GM12878 (cell line): ENCODE measurements at regions not wholly inside any gene's neighbourhood (a gene's known extent, or its start where the extent isn't known, plus 50 kb on each side); places are given as distances from the start of the nearest gene placed in this dataset.

Experiments
- ATAC-seq: fragments of 200-7000 bp; cut with Tn5 transposase; 3 replicates; pipeline ENCODE4 v1.9.1; 2020; ENCODE audit warnings: mild to moderate bottlenecking, moderate library complexity
- BruUV-seq: library from RNA; stranded (reverse); fragments of 400-500 nt; replicated peaks from 2 replicates; lab custom pipeline; 2021; lab: Mats Ljungman, UMichigan
- CTCF ChIA-PET: fragments of 300-600 bp; sonication (Branson Sonifier 250); formaldehyde crosslinking; extraction: SDS; loops from one replicate; lab custom pipeline; 2021; ENCODE audit warnings: inconsistent platforms; lab: Yijun Ruan, JAX
- POLR2A ChIA-PET: fragments of 350-600 bp; formaldehyde crosslinking; extraction: SDS; loops from one replicate; lab custom pipeline; 2021; ENCODE audit warnings: inconsistent platforms; lab: Charles Lee
- RAD21 ChIA-PET: fragments of 300-600 bp; sonication (Branson Sonifier 250); formaldehyde crosslinking; loops from one replicate; lab custom pipeline; 2023; ENCODE audit warnings: antibody characterized with exemption; ENCODE audit not compliant: unreplicated experiment; lab: Charles Lee
- SMC1A ChIA-PET: fragments of 300-600 bp; sonication (Branson Sonifier 250); formaldehyde crosslinking; loops from one replicate; lab custom pipeline; 2023; ENCODE audit not compliant: unreplicated experiment, uncharacterized antibody; lab: Charles Lee
- DNase-seq: peaks from one replicate; pipeline ENCODE4 v3.0.0-alpha.2; 2011; ENCODE audit warnings: low read depth, low spot score
- FAIRE-seq: peaks from 3 replicates; lab custom pipeline; 2011; peaks lifted over from hg19 to GRCh38; lab: Jason Lieb, UNC
- H2AFZ ChIP-seq: 2 replicates; pipeline ENCODE4 v1.6.0; 2011; ENCODE audit warnings: low read depth, low read length, control low read depth; ENCODE audit not compliant: control insufficient read depth
- H3K27ac ChIP-seq: 2 replicates; pipeline ENCODE4 v1.5.1; 2011; ENCODE audit warnings: control low read depth; ENCODE audit not compliant: control insufficient read depth, insufficient read depth
- H3K27me3 ChIP-seq, 2 experiments: replicated peaks in 1 of 2; 2 replicates each; pipeline versions ENCODE4 v1.6.0 to v1.6.1; 2011; ENCODE audit warnings: low read length in 1 of 2; ENCODE audit not compliant: control insufficient read depth in 2 of 2, insufficient read depth in 2 of 2
- H3K36me3 ChIP-seq, 2 experiments: 2 replicates each; pipeline ENCODE4 v1.5.1; 2011; ENCODE audit warnings: low read length in 1 of 2; ENCODE audit not compliant: control insufficient read depth in 2 of 2, insufficient read depth in 2 of 2
- H3K4me1 ChIP-seq: 2 replicates; pipeline ENCODE4 v1.6.1; 2011; ENCODE audit warnings: mild to moderate bottlenecking, low read length, moderate library complexity, mixed read lengths; ENCODE audit not compliant: control insufficient read depth, insufficient read depth
- H3K4me2 ChIP-seq: 2 replicates; pipeline ENCODE4 v1.6.0; 2011; ENCODE audit warnings: control low read depth; ENCODE audit not compliant: control insufficient read depth, insufficient read depth
- H3K4me3 ChIP-seq: fragments of 200-600 bp; sonication (generic); 2 replicates; pipeline ENCODE4 v1.5.1; 2016
- H3K79me2 ChIP-seq: 2 replicates; pipeline ENCODE4 v1.6.0; 2011; ENCODE audit warnings: low read length; ENCODE audit not compliant: control insufficient read depth, insufficient read depth
- H3K9ac ChIP-seq: 2 replicates; pipeline ENCODE4 v1.8.0; 2011; ENCODE audit warnings: low read length, control low read depth, mixed read lengths; ENCODE audit not compliant: control insufficient read depth, insufficient read depth
- H3K9me3 ChIP-seq: replicated peaks from 3 replicates; pipeline ENCODE4 v1.5.1; 2011; ENCODE audit warnings: mild to moderate bottlenecking, low read length; ENCODE audit not compliant: control insufficient read depth, insufficient read depth
- H4K20me1 ChIP-seq: 2 replicates; pipeline ENCODE4 v1.6.0; 2011; ENCODE audit not compliant: control insufficient read depth, insufficient read depth
- BCL11A ChIP-seq: IDR thresholded peaks from 2 replicates; pipeline ENCODE4 v1.6.1; 2011; ENCODE audit warnings: low read depth, low read length
- CBX5 ChIP-seq: sonication (generic); IDR thresholded peaks from 2 replicates; pipeline ENCODE4 v1.6.1; 2016; ENCODE audit warnings: low read depth, moderate library complexity, mild to moderate bottlenecking, inconsistent platforms
- CEBPB ChIP-seq, 2 experiments: fragments of 150-350 bp in 1 of 2; IDR thresholded peaks; 2 replicates each; pipeline ENCODE4 v1.6.1; 2012 to 2014; ENCODE audit warnings: low read depth in 2 of 2, low read length in 2 of 2, borderline replicate concordance in 1 of 2, inconsistent platforms in 1 of 2
- FOS ChIP-seq: IDR thresholded peaks from 3 replicates; pipeline ENCODE4 v1.6.1; 2011; ENCODE audit warnings: borderline replicate concordance; ENCODE audit not compliant: insufficient read length; ENCODE audit errors: extremely low read depth
- RAD51 ChIP-seq: fragments of 450-650 bp; IDR thresholded peaks from 2 replicates; pipeline ENCODE4 v1.6.1; 2016; ENCODE audit warnings: moderate library complexity, mild to moderate bottlenecking, inconsistent platforms
- SMC3 ChIP-seq: IDR thresholded peaks from 2 replicates; pipeline ENCODE4 v1.6.1; 2011; ENCODE audit warnings: low read length, improper control_type of control experiment, borderline replicate concordance
- SUPT20H ChIP-seq: IDR thresholded peaks from 2 replicates; pipeline ENCODE4 v1.6.1; 2011; ENCODE audit warnings: low read depth, mild to moderate bottlenecking, low read length, moderate library complexity, borderline replicate concordance; ENCODE audit not compliant: control insufficient read depth
- SUZ12 ChIP-seq: fragments of 200-600 bp; sonication (generic); IDR thresholded peaks from one replicate; pipeline ENCODE4 v1.6.1; 2018; ENCODE audit warnings: antibody characterized with exemption, mild to moderate bottlenecking; ENCODE audit not compliant: unreplicated experiment
- TARDBP ChIP-seq: IDR thresholded peaks from 2 replicates; pipeline ENCODE4 v1.6.1; 2016; ENCODE audit warnings: borderline replicate concordance
- TBL1XR1 ChIP-seq: IDR thresholded peaks from 2 replicates; pipeline ENCODE4 v1.6.1; 2012; ENCODE audit warnings: low read depth, low read length, improper control_type of control experiment
- WGBS: methylation state at CpG from one replicate; pipeline ENCODE4 v1.1.6; 2016; ENCODE audit warnings: low lambda C conversion rate; ENCODE audit not compliant: insufficient replicate concordance, insufficient coverage; ENCODE audit errors: missing lambda C conversion rate; 5-methylcytosine and 5-hydroxymethylcytosine counted together
- in situ Hi-C: fragments of 300-500 bp; cut with MboI; formaldehyde crosslinking; loops from 9 replicates; pipeline ENCODE4 v1.14.3; 2018; ENCODE audit warnings: mixed read lengths
- intact Hi-C: fragments of 100-400 bp; cut with micrococcal nuclease; formaldehyde crosslinking; loops from one replicate; pipeline ENCODE4 v1.14.2; 2022; ENCODE audit not compliant: unreplicated experiment
- TF ChIP-seq, protein P1 (sequence below): fragments of 450-650 bp; formaldehyde crosslinking; IDR thresholded peaks from 2 replicates; pipeline ENCODE4 v1.5.0; 2022; ENCODE audit warnings: mild to moderate bottlenecking, missing genetic modification characterization
- TF ChIP-seq, protein P2 (sequence below): IDR thresholded peaks from 2 replicates; pipeline ENCODE4 v1.6.1; 2011; ENCODE audit warnings: low read depth, mild to moderate bottlenecking, low read length, moderate library complexity, borderline replicate concordance; ENCODE audit errors: extremely low read depth
- TF ChIP-seq, protein P3 (sequence below): fragments of 450-650 bp; IDR thresholded peaks from 2 replicates; pipeline ENCODE4 v1.6.1; 2017; ENCODE audit warnings: mild to moderate bottlenecking, moderate library complexity

DNA sequence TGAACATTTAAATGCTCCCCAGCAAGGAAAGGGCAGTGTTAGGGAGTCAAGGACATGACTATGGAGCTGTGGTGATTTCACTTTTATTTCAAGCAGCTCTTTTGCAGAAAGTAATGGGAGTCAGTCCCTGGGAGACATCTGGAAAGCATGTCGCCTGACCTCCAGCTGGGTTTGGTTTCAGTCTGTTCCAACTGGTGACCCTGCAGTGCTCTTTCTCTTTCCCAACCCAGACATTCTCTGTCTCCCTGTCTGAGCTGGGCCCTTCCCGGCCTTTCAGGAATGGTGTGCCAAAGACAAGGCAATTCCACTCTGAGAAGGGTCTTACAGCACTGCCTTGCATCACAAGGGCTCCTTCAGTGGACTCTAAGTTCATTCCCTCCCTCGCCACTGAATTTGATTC lies 323.2 kb downstream of the OSR1 start:
- RAD21 ChIA-PET, result no interaction called here
- ATAC-seq, result no peak
- no peak for DNase-seq
- WGBS, result 14% methylated on average over 3 of the region's 3 CpGs
- CTCF ChIA-PET, result no interaction called here
- Histone ChIP-seq H3K4me1 (no peaks in the 10 kb centered on the region), H3K36me3 (no peaks in the 10 kb centered on the region), H3K4me2 (no peak overlapping the region), H3K4me3 (no peak overlapping the region), H3K9ac (no peak overlapping the region), H3K27ac (no peak overlapping the region), H3K27me3 (no peaks in the 10 kb centered on the region), H3K79me2 (no peaks in the 10 kb centered on the region), H4K20me1 (no peaks in the 10 kb centered on the region), H3K9me3 (no peaks in the 10 kb centered on the region), H2AFZ (no peak overlapping the region)
- no peak for FAIRE-seq
- POLR2A ChIA-PET, result no interaction called here
- SMC1A ChIA-PET, result no interaction called here
- intact Hi-C loops (no loop called here), in situ Hi-C loops (no loop called here)
- no TSS peak for BruUV-seq
- TF ChIP-seq, protein P1, sequence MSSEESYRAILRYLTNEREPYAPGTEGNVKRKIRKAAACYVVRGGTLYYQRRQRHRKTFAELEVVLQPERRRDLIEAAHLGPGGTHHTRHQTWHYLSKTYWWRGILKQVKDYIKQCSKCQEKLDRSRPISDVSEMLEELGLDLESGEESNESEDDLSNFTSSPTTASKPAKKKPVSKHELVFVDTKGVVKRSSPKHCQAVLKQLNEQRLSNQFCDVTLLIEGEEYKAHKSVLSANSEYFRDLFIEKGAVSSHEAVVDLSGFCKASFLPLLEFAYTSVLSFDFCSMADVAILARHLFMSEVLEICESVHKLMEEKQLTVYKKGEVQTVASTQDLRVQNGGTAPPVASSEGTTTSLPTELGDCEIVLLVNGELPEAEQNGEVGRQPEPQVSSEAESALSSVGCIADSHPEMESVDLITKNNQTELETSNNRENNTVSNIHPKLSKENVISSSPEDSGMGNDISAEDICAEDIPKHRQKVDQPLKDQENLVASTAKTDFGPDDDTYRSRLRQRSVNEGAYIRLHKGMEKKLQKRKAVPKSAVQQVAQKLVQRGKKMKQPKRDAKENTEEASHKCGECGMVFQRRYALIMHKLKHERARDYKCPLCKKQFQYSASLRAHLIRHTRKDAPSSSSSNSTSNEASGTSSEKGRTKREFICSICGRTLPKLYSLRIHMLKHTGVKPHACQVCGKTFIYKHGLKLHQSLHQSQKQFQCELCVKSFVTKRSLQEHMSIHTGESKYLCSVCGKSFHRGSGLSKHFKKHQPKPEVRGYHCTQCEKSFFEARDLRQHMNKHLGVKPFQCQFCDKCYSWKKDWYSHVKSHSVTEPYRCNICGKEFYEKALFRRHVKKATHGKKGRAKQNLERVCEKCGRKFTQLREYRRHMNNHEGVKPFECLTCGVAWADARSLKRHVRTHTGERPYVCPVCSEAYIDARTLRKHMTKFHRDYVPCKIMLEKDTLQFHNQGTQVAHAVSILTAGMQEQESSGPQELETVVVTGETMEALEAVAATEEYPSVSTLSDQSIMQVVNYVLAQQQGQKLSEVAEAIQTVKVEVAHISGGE (CRISPR knock-in tag), result no peak
- no peak for TF ChIP-seq BCL11A
- TF ChIP-seq SMC3, result no peak
- no peak for TF ChIP-seq SUZ12
- TF ChIP-seq, protein P2, sequence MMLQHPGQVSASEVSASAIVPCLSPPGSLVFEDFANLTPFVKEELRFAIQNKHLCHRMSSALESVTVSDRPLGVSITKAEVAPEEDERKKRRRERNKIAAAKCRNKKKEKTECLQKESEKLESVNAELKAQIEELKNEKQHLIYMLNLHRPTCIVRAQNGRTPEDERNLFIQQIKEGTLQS, result no peak
- no peak for TF ChIP-seq CEBPB (IDR thresholded peaks at IDR 0.05; ENCODE audit: borderline replicate concordance in 1 of 2, low read depth in 2 of 2, low read length in 2 of 2)
- TF ChIP-seq SUPT20H, result no peak
- no peak for TF ChIP-seq FOS
- no peak for TF ChIP-seq CBX5
- no peak for TF ChIP-seq TARDBP
- TF ChIP-seq, protein P3, sequence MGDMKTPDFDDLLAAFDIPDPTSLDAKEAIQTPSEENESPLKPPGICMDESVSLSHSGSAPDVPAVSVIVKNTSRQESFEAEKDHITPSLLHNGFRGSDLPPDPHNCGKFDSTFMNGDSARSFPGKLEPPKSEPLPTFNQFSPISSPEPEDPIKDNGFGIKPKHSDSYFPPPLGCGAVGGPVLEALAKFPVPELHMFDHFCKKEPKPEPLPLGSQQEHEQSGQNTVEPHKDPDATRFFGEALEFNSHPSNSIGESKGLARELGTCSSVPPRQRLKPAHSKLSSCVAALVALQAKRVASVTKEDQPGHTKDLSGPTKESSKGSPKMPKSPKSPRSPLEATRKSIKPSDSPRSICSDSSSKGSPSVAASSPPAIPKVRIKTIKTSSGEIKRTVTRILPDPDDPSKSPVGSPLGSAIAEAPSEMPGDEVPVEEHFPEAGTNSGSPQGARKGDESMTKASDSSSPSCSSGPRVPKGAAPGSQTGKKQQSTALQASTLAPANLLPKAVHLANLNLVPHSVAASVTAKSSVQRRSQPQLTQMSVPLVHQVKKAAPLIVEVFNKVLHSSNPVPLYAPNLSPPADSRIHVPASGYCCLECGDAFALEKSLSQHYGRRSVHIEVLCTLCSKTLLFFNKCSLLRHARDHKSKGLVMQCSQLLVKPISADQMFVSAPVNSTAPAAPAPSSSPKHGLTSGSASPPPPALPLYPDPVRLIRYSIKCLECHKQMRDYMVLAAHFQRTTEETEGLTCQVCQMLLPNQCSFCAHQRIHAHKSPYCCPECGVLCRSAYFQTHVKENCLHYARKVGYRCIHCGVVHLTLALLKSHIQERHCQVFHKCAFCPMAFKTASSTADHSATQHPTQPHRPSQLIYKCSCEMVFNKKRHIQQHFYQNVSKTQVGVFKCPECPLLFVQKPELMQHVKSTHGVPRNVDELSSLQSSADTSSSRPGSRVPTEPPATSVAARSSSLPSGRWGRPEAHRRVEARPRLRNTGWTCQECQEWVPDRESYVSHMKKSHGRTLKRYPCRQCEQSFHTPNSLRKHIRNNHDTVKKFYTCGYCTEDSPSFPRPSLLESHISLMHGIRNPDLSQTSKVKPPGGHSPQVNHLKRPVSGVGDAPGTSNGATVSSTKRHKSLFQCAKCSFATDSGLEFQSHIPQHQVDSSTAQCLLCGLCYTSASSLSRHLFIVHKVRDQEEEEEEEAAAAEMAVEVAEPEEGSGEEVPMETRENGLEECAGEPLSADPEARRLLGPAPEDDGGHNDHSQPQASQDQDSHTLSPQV, result no peak
- TF ChIP-seq RAD51, result no peak
- no peak for TF ChIP-seq TBL1XR1
